HG02678 (cell line): ENCODE measurements at regions not wholly inside any gene's neighbourhood (a gene's known extent, or its start where the extent isn't known, plus 50 kb on each side); places are given as distances from the start of the nearest gene placed in this dataset.
"Not testable (repeated sequence)": the region's sequence is repeated elsewhere in the genome, so short reads cannot be mapped to it uniquely, and the experiment has no call there.

ENCODE experiments used
- ATAC-seq: cut with Tn5 transposase; IDR thresholded peaks from one replicate; pipeline ENCODE4 v1.9.1; 2021; ENCODE audit warnings: mild to moderate bottlenecking, moderate library complexity; ENCODE audit not compliant: unreplicated experiment

- ATAC-seq: no peak
Observed at GRCh38 chr4:151866592-151866918, 105.7 kb upstream of the GATB start.

GRCh38 chr4:151865744-151866591 is 105.2 kb upstream of the GATB start:
- no peak for ATAC-seq

GRCh38 chr4:151865312-151865711 is 104.5 kb upstream of the GATB start:
- no peak for ATAC-seq

GRCh38 chr4:151864068-151864467 is 103.3 kb upstream of the GATB start:
- ATAC-seq: no peak

GRCh38 chr4:151862766-151863165 is 102.0 kb upstream of the GATB start:
- no peak for ATAC-seq

GRCh38 chr4:151860561-151861093 is 99.8 kb upstream of the GATB start:
- ATAC-seq: no peak

GRCh38 chr4:151859641-151860040 is 98.8 kb upstream of the GATB start:
- no peak for ATAC-seq

GRCh38 chr4:151858356-151858755 is 97.5 kb upstream of the GATB start:
- ATAC-seq: no peak

- no peak for ATAC-seq
Observed at GRCh38 chr4:151857368-151857767, 96.6 kb upstream of the GATB start.

GRCh38 chr4:151855747-151856146 is 94.9 kb upstream of the GATB start:
- ATAC-seq: no peak

GRCh38 chr4:151854731-151855130 is 93.9 kb upstream of the GATB start:
- no peak for ATAC-seq

GRCh38 chr4:151853034-151853433 is 92.2 kb upstream of the GATB start:
- no peak for ATAC-seq

- no peak for ATAC-seq
Observed at GRCh38 chr4:151852202-151852601, 91.4 kb upstream of the GATB start.

- no peak for ATAC-seq
Observed at GRCh38 chr4:151851354-151851753, 90.5 kb upstream of the GATB start.

- ATAC-seq: no peak
Observed at GRCh38 chr4:151850791-151851213, 90.0 kb upstream of the GATB start.

- ATAC-seq: not testable (repeated sequence)
Observed at GRCh38 chr4:151845551-151845950, 84.7 kb upstream of the GATB start.

GRCh38 chr4:151842430-151843079 is 81.7 kb upstream of the GATB start:
- no peak for ATAC-seq

- ATAC-seq: no peak
Observed at GRCh38 chr4:151841107-151841506, 80.3 kb upstream of the GATB start.

- ATAC-seq: no peak
Observed at GRCh38 chr4:151835467-151835866, 74.7 kb upstream of the GATB start.

- no peak for ATAC-seq
Observed at GRCh38 chr4:151833174-151833573, 72.4 kb upstream of the GATB start.

- no peak for ATAC-seq
Observed at GRCh38 chr4:151831526-151831925, 70.7 kb upstream of the GATB start.

GRCh38 chr4:151830168-151830567 is 69.4 kb upstream of the GATB start:
- ATAC-seq: no peak
